HepG2 (cell line): ENCODE measurements at regions not wholly inside any gene's neighbourhood (a gene's known extent, or its start where the extent isn't known, plus 50 kb on each side); places are given as distances from the start of the nearest gene placed in this dataset.
A peak's percentile ranks its signal among the peaks of the same experiment; 100 is the strongest.

ENCODE experiments used
- ATAC-seq: fragments of 200-7000 bp; cut with Tn5 transposase; 3 replicates; pipeline ENCODE4 v1.9.1; 2020; ENCODE audit warnings: mild to moderate bottlenecking, moderate library complexity
- BruUV-seq: library from RNA; stranded (reverse); fragments of 400-500 nt; replicated peaks from 2 replicates; lab custom pipeline; 2021; lab: Mats Ljungman, UMichigan
- CTCF ChIA-PET: fragments of 300-600 bp; formaldehyde crosslinking; extraction: SDS; loops from one replicate; lab custom pipeline; 2021; ENCODE audit warnings: low total read pairs, inconsistent platforms, low intra/inter-chr PET ratio; lab: Yijun Ruan, JAX
- POLR2A ChIA-PET: fragments of 350-600 bp; sonication (Branson Sonifier 250); formaldehyde crosslinking; loops from one replicate; lab custom pipeline; 2020; ENCODE audit warnings: antibody characterized with exemption, inconsistent platforms; lab: Yijun Ruan, JAX
- DNase-seq: peaks from one replicate; pipeline ENCODE4 v3.0.0-alpha.2; 2015; ENCODE audit warnings: low spot score
- FAIRE-seq: peaks from 3 replicates; lab custom pipeline; 2011; peaks lifted over from hg19 to GRCh38; lab: Jason Lieb, UNC
- H2AFZ ChIP-seq: one replicate; pipeline ENCODE4 v1.6.1; 2011; ENCODE audit warnings: low read length, inconsistent platforms
- H3K27ac ChIP-seq: fragments of 300-600 bp; 3 replicates; pipeline ENCODE4 v1.8.0; 2011; ENCODE audit warnings: mixed run types, mild to moderate bottlenecking, mixed read lengths, low read length, inconsistent platforms; ENCODE audit not compliant: insufficient read depth; ENCODE audit errors: extremely low read length
- H3K27me3 ChIP-seq, 2 experiments: fragments of 200-600 bp in 1 of 2; 2 replicates in 1 of 2; 3 replicates in 1 of 2; pipeline versions ENCODE4 v1.6.0 to v1.8.0; 2011; ENCODE audit warnings: low read length in 2 of 2, mild to moderate bottlenecking in 2 of 2, moderate library complexity in 2 of 2, inconsistent platforms in 1 of 2; ENCODE audit not compliant: insufficient read depth in 2 of 2, control insufficient read depth in 1 of 2
- H3K36me3 ChIP-seq, 2 experiments: fragments of 200-600 bp in 1 of 2; replicated peaks in 1 of 2; 2 replicates in 1 of 2; 3 replicates in 1 of 2; pipeline versions ENCODE4 v1.5.1 to v1.8.0; 2011; ENCODE audit warnings: low read length in 2 of 2, inconsistent platforms in 1 of 2; ENCODE audit not compliant: insufficient read depth in 2 of 2, control insufficient read depth in 1 of 2
- H3K4me1 ChIP-seq: 2 replicates; pipeline ENCODE4 v1.5.1; 2012; ENCODE audit warnings: low read length, inconsistent platforms; ENCODE audit not compliant: insufficient read depth
- H3K4me2 ChIP-seq: 2 replicates; pipeline ENCODE4 v1.6.0; 2011; ENCODE audit warnings: low read depth, low read length, inconsistent platforms
- H3K4me3 ChIP-seq, 3 experiments: fragments of 200-600 bp in 1 of 3; sonication (generic), shearing (Covaris generic) in 1 of 3; replicated peaks in 1 of 3; 2 replicates each; pipeline ENCODE4 v1.5.1; 2011 to 2016; ENCODE audit warnings: low read length in 3 of 3, inconsistent platforms in 2 of 3, low read depth in 2 of 3, mild to moderate bottlenecking in 2 of 3, control low read depth in 1 of 3, mixed read lengths in 1 of 3; ENCODE audit not compliant: insufficient read depth in 1 of 3
- H3K79me2 ChIP-seq: one replicate; pipeline ENCODE4 v1.6.1; 2011; ENCODE audit warnings: low read length, inconsistent platforms; ENCODE audit not compliant: insufficient read depth
- H3K9ac ChIP-seq: 2 replicates; pipeline ENCODE4 v1.6.0; 2011; ENCODE audit warnings: mild to moderate bottlenecking, low read depth, low read length, inconsistent platforms; ENCODE audit not compliant: insufficient read depth
- H3K9me3 ChIP-seq: 2 replicates; pipeline ENCODE4 v1.5.1; 2012; ENCODE audit warnings: mild to moderate bottlenecking, low read length
- H4K20me1 ChIP-seq: 2 replicates; pipeline ENCODE4 v1.6.0; 2011; ENCODE audit warnings: inconsistent platforms, mild to moderate bottlenecking, low read length, moderate library complexity; ENCODE audit not compliant: insufficient read depth
- CENPT ChIP-seq: sonication (generic); formaldehyde crosslinking; IDR thresholded peaks from 2 replicates; pipeline ENCODE4 v1.8.0; 2022; ENCODE audit warnings: low read depth, mild to moderate bottlenecking, moderate library complexity, missing genetic modification reagents
- HNF4A ChIP-seq: sonication (generic); formaldehyde crosslinking; IDR thresholded peaks from 2 replicates; pipeline ENCODE4 v1.4.0; 2020; ENCODE audit warnings: missing genetic modification reagents
- MBD4 ChIP-seq: IDR thresholded peaks from 2 replicates; pipeline ENCODE4 v1.6.1; 2012; ENCODE audit warnings: low read length, inconsistent platforms, borderline replicate concordance
- NR2F1 ChIP-seq, 2 experiments: fragments of 450-650 bp in 1 of 2; formaldehyde crosslinking in 1 of 2; IDR thresholded peaks; 2 replicates each; pipeline versions ENCODE4 v1.5.0 to v1.6.1; 2016 to 2020; ENCODE audit warnings: mild to moderate bottlenecking in 1 of 2, missing compliant biosample characterization in 1 of 2, missing genetic modification reagents in 1 of 2, moderate library complexity in 1 of 2
- ZMYM4 ChIP-seq: sonication (generic); formaldehyde crosslinking; IDR thresholded peaks from 2 replicates; pipeline ENCODE4 v1.8.1; 2023; ENCODE audit warnings: mild to moderate bottlenecking, missing genetic modification reagents
- ZNF468 ChIP-seq: sonication (generic); formaldehyde crosslinking; IDR thresholded peaks from 2 replicates; pipeline ENCODE4 v1.8.0; 2022; ENCODE audit warnings: mild to moderate bottlenecking, moderate library complexity, missing genetic modification reagents
- ZNF569 ChIP-seq: sonication (generic); formaldehyde crosslinking; IDR thresholded peaks from 2 replicates; pipeline ENCODE4 v1.5.0; 2020; ENCODE audit warnings: mild to moderate bottlenecking, missing genetic modification reagents, moderate library complexity, borderline replicate concordance
- WGBS: methylation state at CpG from one replicate; pipeline ENCODE4 v1.1.6; 2017; ENCODE audit warnings: low lambda C conversion rate; 5-methylcytosine and 5-hydroxymethylcytosine counted together
- in situ Hi-C: cut with HindIII; loops from 2 replicates; pipeline ENCODE4 v1.10.0; 2017; ENCODE audit warnings: low pct_unique_long_range_greater_than_20kb; ENCODE audit not compliant: extremely low pct_ligation_motif_present
- intact Hi-C: fragments of 100-400 bp; cut with micrococcal nuclease; formaldehyde crosslinking; loops from one replicate; pipeline ENCODE4 v1.10.0; 2022; ENCODE audit not compliant: unreplicated experiment
- TF ChIP-seq, protein P1 (sequence below): sonication (generic); formaldehyde crosslinking; IDR thresholded peaks from 2 replicates; pipeline ENCODE4 v1.8.0; 2022; ENCODE audit warnings: mild to moderate bottlenecking, missing genetic modification reagents, moderate library complexity

- peaks cover 0 to 3% of the 10 kb centered on the region in 2 experiments; a peak in 2 of 5 replicates for H3K27me3 ChIP-seq
- H3K9me3 ChIP-seq = no peaks in the 10 kb centered on the region
- no peak overlapping the region for H3K4me2 ChIP-seq
- 0% methylated on average over 1 of the region's 1 CpG for WGBS
- no TSS peak for BruUV-seq
- H2AFZ ChIP-seq = no peak overlapping the region
- POLR2A ChIA-PET = interaction anchor here (0.9 kb wide), 1 partner anchor 45 kb away, joined by 4 read pairs; no protein-coding TSS in a partner anchor
- in situ Hi-C loops = no loop called here
- ATAC-seq (peak; percentile 44; the same call in 1 of the 3 replicates), DNase-seq (no peak), FAIRE-seq (no peak)
- intact Hi-C loops = no loop called here
- H3K36me3 ChIP-seq = no peaks in the 10 kb centered on the region
- no peaks in the 10 kb centered on the region for H3K79me2 ChIP-seq
- no peak overlapping the region for H3K4me3 ChIP-seq
- peaks cover 21% of the 10 kb centered on the region for H3K4me1 ChIP-seq
- TF ChIP-seq MBD4 (no peak), ZMYM4 (0 out of 2 replicates have a peak, but pooled peaks have one; percentile 14), HNF4A (CRISPR knock-in tag) (peak; percentile 30; the same call in 1 of the 2 replicates)
- no peaks in the 10 kb centered on the region for H4K20me1 ChIP-seq
- H3K9ac ChIP-seq = no peak overlapping the region
- CTCF ChIA-PET = no interaction called here
- no peak overlapping the region for H3K27ac ChIP-seq
Observed at GRCh38 chr14:89634037-89634436, 217.0 kb upstream of the FOXN3 start.

GRCh38 chr14:89630101-89630829 lies 213.2 kb upstream of the FOXN3 start:
- no peak overlapping the region for H3K9ac ChIP-seq
- peaks cover 28% of the 10 kb centered on the region for H3K4me1 ChIP-seq
- H3K27ac ChIP-seq = no peak overlapping the region
- DNase-seq (no peak), ATAC-seq (peak; percentile 37; the same call in 2 of the 3 replicates), FAIRE-seq (no peak)
- intact Hi-C loops = no loop called here
- H3K4me2 ChIP-seq = no peak overlapping the region; the same call in 1 of the 2 replicates
- no peaks in the 10 kb centered on the region for H3K36me3 ChIP-seq
- no peak overlapping the region for H3K4me3 ChIP-seq
- ChIA-PET POLR2A (no interaction called here), CTCF (no interaction called here)
- no peaks in the 10 kb centered on the region for H3K79me2 ChIP-seq
- TF ChIP-seq NR2F1 (CRISPR knock-in tag; IDR thresholded peaks at IDR 0.05) (peak in 1 of 2 experiments; percentile 13; a peak in 1 of 4 replicates), CENPT (CRISPR knock-in tag) (no peak), ZNF468 (no peak), ZNF569 (CRISPR knock-in tag) (no peak)
- TF ChIP-seq, protein P1, sequence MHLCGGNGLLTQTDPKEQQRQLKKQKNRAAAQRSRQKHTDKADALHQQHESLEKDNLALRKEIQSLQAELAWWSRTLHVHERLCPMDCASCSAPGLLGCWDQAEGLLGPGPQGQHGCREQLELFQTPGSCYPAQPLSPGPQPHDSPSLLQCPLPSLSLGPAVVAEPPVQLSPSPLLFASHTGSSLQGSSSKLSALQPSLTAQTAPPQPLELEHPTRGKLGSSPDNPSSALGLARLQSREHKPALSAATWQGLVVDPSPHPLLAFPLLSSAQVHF (CRISPR knock-in tag) = no peak
- H2AFZ ChIP-seq = no peak overlapping the region
- BruUV-seq = no TSS peak
- WGBS = 32% methylated on average over 7 of the region's 7 CpGs
- in situ Hi-C loops = no loop called here
- no peaks in the 10 kb centered on the region for H4K20me1 ChIP-seq
- peaks cover 0 to 5% of the 10 kb centered on the region in 2 experiments; a peak in 1 of 5 replicates for H3K27me3 ChIP-seq
- no peaks in the 10 kb centered on the region for H3K9me3 ChIP-seq
